ENCODE measurements at regions not wholly inside any gene's neighbourhood (a gene's known extent, or its start where the extent isn't known, plus 50 kb on each side); places are given as distances from the start of the nearest gene placed in this dataset.

DNA sequence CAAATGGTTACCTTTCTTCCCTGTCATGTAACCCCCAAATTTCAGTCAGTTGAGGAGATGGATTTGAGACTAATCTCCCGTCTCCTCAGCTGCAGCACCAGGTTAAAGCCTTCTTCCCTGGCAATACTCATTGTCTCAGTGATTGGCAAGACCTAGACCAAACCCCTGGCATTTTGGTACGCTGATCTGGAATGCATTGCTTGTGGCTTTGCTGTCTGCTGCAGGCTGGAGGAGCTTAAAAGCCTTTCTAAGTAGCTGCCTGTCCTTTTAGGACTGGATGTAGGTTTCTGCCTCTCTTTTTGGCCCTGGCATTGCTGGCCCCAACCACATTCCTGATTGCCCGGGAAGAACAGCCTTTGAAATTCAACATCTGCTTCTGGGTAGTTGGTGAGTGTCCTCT is 729.6 kb upstream of the GJE1 start:
- TF ChIP-seq, protein P1, sequence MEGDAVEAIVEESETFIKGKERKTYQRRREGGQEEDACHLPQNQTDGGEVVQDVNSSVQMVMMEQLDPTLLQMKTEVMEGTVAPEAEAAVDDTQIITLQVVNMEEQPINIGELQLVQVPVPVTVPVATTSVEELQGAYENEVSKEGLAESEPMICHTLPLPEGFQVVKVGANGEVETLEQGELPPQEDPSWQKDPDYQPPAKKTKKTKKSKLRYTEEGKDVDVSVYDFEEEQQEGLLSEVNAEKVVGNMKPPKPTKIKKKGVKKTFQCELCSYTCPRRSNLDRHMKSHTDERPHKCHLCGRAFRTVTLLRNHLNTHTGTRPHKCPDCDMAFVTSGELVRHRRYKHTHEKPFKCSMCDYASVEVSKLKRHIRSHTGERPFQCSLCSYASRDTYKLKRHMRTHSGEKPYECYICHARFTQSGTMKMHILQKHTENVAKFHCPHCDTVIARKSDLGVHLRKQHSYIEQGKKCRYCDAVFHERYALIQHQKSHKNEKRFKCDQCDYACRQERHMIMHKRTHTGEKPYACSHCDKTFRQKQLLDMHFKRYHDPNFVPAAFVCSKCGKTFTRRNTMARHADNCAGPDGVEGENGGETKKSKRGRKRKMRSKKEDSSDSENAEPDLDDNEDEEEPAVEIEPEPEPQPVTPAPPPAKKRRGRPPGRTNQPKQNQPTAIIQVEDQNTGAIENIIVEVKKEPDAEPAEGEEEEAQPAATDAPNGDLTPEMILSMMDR (conservative IDR thresholded peaks at IDR 0.05): no peak
- no peak for TF ChIP-seq EZH2 (IDR thresholded peaks at IDR 0.05; ENCODE audit: low read depth)

All from PC-9 (cell line).